ENCODE measurements at regions not wholly inside any gene's neighbourhood (a gene's known extent, or its start where the extent isn't known, plus 50 kb on each side); places are given as distances from the start of the nearest gene placed in this dataset.
A peak's percentile ranks its signal among the peaks of the same experiment; 100 is the strongest.

GRCh38 chr16:85435700-85436099 is 177.4 kb upstream of the GSE1 start:
- Histone ChIP-seq H3K4me3 (ENCODE audit: insufficient read depth, low read depth, low read length) (no peak overlapping the region), H3K79me2 (ENCODE audit: insufficient read depth, low read length) (no peaks in the 10 kb centered on the region), H3K27ac (ENCODE audit: low read depth, low read length) (no peak overlapping the region), H3K27me3 (ENCODE audit: insufficient read depth, low read length) (no peaks in the 10 kb centered on the region), H3K9me3 (ENCODE audit: insufficient read depth, low read depth, low read length) (no peaks in the 10 kb centered on the region), H4K20me1 (ENCODE audit: insufficient read depth, low read length) (peaks cover 52% of the 10 kb centered on the region), H3K9ac (ENCODE audit: low read length) (no peak overlapping the region), H3K4me1 (ENCODE audit: insufficient read depth, low read length) (peaks cover 6% of the 10 kb centered on the region), H2AFZ (ENCODE audit: low read depth, low read length) (no peak overlapping the region), H3K4me2 (ENCODE audit: low read length) (no peak overlapping the region), H3K36me3 (ENCODE audit: insufficient read depth, low read length) (no peaks in the 10 kb centered on the region)
- DNase-seq (ENCODE audit: low read depth) = no peak
- Mint-ChIP-seq H3K4me3 (ENCODE audit: unreplicated experiment) (no peak overlapping the region), H3K27me3 (ENCODE audit: low read depth, unreplicated experiment) (peaks cover 48% of the 10 kb centered on the region), H3K36me3 (ENCODE audit: low read depth, unreplicated experiment) (no peaks in the 10 kb centered on the region), H3K4me1 (ENCODE audit: low read depth, unreplicated experiment) (peaks cover 6% of the 10 kb centered on the region), H3K9me3 (ENCODE audit: unreplicated experiment) (peaks cover 2% of the 10 kb centered on the region), H3K27ac (ENCODE audit: unreplicated experiment) (no peak overlapping the region)
- no peak for FAIRE-seq
- TF ChIP-seq CTCF (IDR thresholded peaks at IDR 0.05; ENCODE audit: insufficient read depth, low read depth, low read length) (no peak), EZH2 (IDR thresholded peaks at IDR 0.05; ENCODE audit: insufficient read depth, low read length) (no peak)

GRCh38 chr16:85436207-85436606 is 176.9 kb upstream of the GSE1 start:
- Histone ChIP-seq H3K27me3 (ENCODE audit: insufficient read depth, low read length) (no peaks in the 10 kb centered on the region), H3K9ac (ENCODE audit: low read length) (no peak overlapping the region), H3K27ac (ENCODE audit: low read depth, low read length) (no peak overlapping the region), H2AFZ (ENCODE audit: low read depth, low read length) (no peak overlapping the region), H3K9me3 (ENCODE audit: insufficient read depth, low read depth, low read length) (no peaks in the 10 kb centered on the region), H3K36me3 (ENCODE audit: insufficient read depth, low read length) (no peaks in the 10 kb centered on the region), H3K4me3 (ENCODE audit: insufficient read depth, low read depth, low read length) (no peak overlapping the region), H3K4me1 (ENCODE audit: insufficient read depth, low read length) (peaks cover 6% of the 10 kb centered on the region), H3K79me2 (ENCODE audit: insufficient read depth, low read length) (no peaks in the 10 kb centered on the region), H4K20me1 (ENCODE audit: insufficient read depth, low read length) (peaks cover 55% of the 10 kb centered on the region), H3K4me2 (ENCODE audit: low read length) (no peak overlapping the region)
- FAIRE-seq (no peak), DNase-seq (ENCODE audit: low read depth) (no peak)
- TF ChIP-seq EZH2 (IDR thresholded peaks at IDR 0.05; ENCODE audit: insufficient read depth, low read length) (no peak), CTCF (IDR thresholded peaks at IDR 0.05; ENCODE audit: insufficient read depth, low read depth, low read length) (no peak)
- Mint-ChIP-seq H3K4me1 (ENCODE audit: low read depth, unreplicated experiment) (peaks cover 6% of the 10 kb centered on the region), H3K4me3 (ENCODE audit: unreplicated experiment) (peak overlapping the region; percentile 23), H3K27ac (ENCODE audit: unreplicated experiment) (no peak overlapping the region), H3K27me3 (ENCODE audit: low read depth, unreplicated experiment) (peaks cover 47% of the 10 kb centered on the region), H3K36me3 (ENCODE audit: low read depth, unreplicated experiment) (no peaks in the 10 kb centered on the region), H3K9me3 (ENCODE audit: unreplicated experiment) (peaks cover 2% of the 10 kb centered on the region)

GRCh38 chr16:85436636-85437165 is 176.4 kb upstream of the GSE1 start:
- H3K27me3 Mint-ChIP-seq (ENCODE audit: low read depth, unreplicated experiment) = peaks cover 49% of the 10 kb centered on the region
- H3K4me3 Mint-ChIP-seq (ENCODE audit: unreplicated experiment) = no peak overlapping the region
- no peaks in the 10 kb centered on the region for H3K36me3 Mint-ChIP-seq (ENCODE audit: low read depth, unreplicated experiment)
- H3K4me1 Mint-ChIP-seq (ENCODE audit: low read depth, unreplicated experiment) = peaks cover 6% of the 10 kb centered on the region
- H3K27ac ChIP-seq (ENCODE audit: low read depth, low read length) = no peak overlapping the region
- H3K9me3 Mint-ChIP-seq (ENCODE audit: unreplicated experiment) = peaks cover 2% of the 10 kb centered on the region
- H2AFZ ChIP-seq (ENCODE audit: low read depth, low read length) = no peak overlapping the region
- H3K4me3 ChIP-seq (ENCODE audit: insufficient read depth, low read depth, low read length) = no peak overlapping the region
- FAIRE-seq = no peak
- peaks cover 6% of the 10 kb centered on the region for H3K4me1 ChIP-seq (ENCODE audit: insufficient read depth, low read length)
- H3K79me2 ChIP-seq (ENCODE audit: insufficient read depth, low read length) = no peaks in the 10 kb centered on the region
- H4K20me1 ChIP-seq (ENCODE audit: insufficient read depth, low read length) = peaks cover 55% of the 10 kb centered on the region
- no peaks in the 10 kb centered on the region for H3K36me3 ChIP-seq (ENCODE audit: insufficient read depth, low read length)
- H3K27ac Mint-ChIP-seq (ENCODE audit: unreplicated experiment) = no peak overlapping the region
- no peak overlapping the region for H3K4me2 ChIP-seq (ENCODE audit: low read length)
- no peaks in the 10 kb centered on the region for H3K9me3 ChIP-seq (ENCODE audit: insufficient read depth, low read depth, low read length)
- no peak overlapping the region for H3K9ac ChIP-seq (ENCODE audit: low read length)
- TF ChIP-seq EZH2 (IDR thresholded peaks at IDR 0.05; ENCODE audit: insufficient read depth, low read length) = no peak
- no peaks in the 10 kb centered on the region for H3K27me3 ChIP-seq (ENCODE audit: insufficient read depth, low read length)
- DNase-seq (ENCODE audit: low read depth) = no peak
